ENCODE measurements at regions not wholly inside any gene's neighbourhood (a gene's known extent, or its start where the extent isn't known, plus 50 kb on each side); places are given as distances from the start of the nearest gene placed in this dataset.

DNA sequence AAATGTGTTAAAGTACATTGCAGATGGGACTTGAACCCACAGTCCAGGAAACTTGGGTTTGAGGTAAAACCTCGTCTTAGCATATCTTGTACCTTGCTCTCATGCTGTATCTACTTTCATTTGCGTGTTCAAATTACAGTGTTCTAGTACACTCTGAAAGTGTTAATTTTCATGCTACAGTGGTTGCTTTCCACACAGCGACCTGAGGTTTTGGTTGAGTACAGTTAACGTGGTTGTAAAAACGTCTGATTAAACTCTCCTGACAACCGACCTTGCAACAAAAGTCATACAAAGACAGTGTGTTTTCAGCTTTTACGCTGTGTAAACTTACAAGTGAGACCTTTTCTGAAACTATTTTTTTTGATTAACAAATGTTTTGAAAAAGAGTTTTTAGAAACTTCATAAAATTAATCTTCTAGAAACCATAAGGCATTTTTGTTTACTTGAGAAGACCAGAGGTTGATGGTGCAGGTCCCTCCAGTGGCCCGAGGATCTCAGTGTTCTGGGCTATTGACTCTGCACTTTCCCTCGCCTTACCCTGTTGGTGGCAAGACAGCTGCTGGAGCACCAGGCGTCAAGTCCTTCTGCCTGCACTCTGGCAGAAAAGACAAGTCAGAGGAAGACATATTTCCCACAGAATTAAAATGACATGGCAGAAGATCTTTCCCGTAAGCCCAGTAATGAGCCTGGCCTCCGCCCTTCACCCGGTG lies 334.0 kb downstream of the THBS2 start:
- no peaks in the 10 kb centered on the region for H3K36me3 ChIP-seq (ENCODE audit: insufficient read depth, low read length)
- no peak overlapping the region for H3K9ac ChIP-seq (ENCODE audit: low read depth, low read length)
- no peak for TF ChIP-seq CTCF (IDR thresholded peaks at IDR 0.05; ENCODE audit: borderline replicate concordance, extremely low read depth, low read length, poor library complexity, severe bottlenecking)
- TF ChIP-seq EZH2 (IDR thresholded peaks at IDR 0.05; ENCODE audit: borderline replicate concordance, low read depth, low read length, severe bottlenecking) = no peak
- H3K9me3 ChIP-seq (ENCODE audit: insufficient read depth, low read length, severe bottlenecking) = no peaks in the 10 kb centered on the region
- ATAC-seq (ENCODE audit: insufficient read depth, low read depth) (no peak), DNase-seq (no peak)
- no peak overlapping the region for H3K4me2 ChIP-seq (ENCODE audit: insufficient read depth, low read length)
- no peaks in the 10 kb centered on the region for H3K27me3 ChIP-seq (ENCODE audit: insufficient read depth, low read length, poor library complexity)
- no peaks in the 10 kb centered on the region for H3K4me1 ChIP-seq (ENCODE audit: insufficient read depth, low read length)
- no peaks in the 10 kb centered on the region for H4K20me1 ChIP-seq (ENCODE audit: insufficient read depth, low read length)
- no peak overlapping the region for H3K4me3 ChIP-seq (ENCODE audit: low read depth in 1 of 2, low read length in 2 of 2)
- H3K27ac ChIP-seq (ENCODE audit: low read length) = no peak overlapping the region
- H2AFZ ChIP-seq (ENCODE audit: low read depth, low read length) = no peak overlapping the region
- no peaks in the 10 kb centered on the region for H3K79me2 ChIP-seq (ENCODE audit: insufficient read depth, low read length)

DNA sequence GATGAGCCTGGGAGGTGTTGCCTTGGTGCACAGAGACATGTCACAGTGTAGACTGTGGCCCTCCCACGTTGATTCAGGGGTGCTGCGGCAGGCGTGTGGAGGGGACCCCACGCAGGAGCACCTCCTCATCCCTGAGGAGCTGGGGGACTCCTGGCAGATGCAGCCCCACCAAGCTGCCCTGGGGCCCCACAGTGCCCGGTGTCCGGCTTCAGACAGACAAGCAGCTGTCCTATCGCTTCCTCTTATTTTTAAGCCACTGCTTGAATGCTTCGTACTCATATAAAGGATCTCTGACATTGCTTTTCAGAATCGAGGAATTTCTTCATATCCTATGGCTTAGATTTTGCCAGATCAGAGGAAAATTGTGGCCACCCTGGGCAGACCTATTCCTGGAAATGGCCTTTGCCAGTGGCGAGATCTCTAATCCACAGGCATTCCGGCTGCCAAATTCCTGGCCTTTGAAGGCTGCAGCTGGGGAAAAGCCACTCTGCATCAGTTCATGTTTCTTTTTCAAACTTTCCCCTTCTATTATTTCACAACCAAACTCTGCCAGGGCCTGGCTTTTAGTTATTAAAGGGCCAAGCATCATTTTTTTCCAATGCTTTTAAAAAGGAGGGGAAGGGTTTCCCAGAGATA lies 337.0 kb downstream of the THBS2 start:
- no peak overlapping the region for H3K4me3 ChIP-seq (ENCODE audit: low read depth in 1 of 2, low read length in 2 of 2)
- ATAC-seq (ENCODE audit: insufficient read depth, low read depth) = no peak
- H2AFZ ChIP-seq (ENCODE audit: low read depth, low read length) = no peak overlapping the region
- H3K9me3 ChIP-seq (ENCODE audit: insufficient read depth, low read length, severe bottlenecking) = no peaks in the 10 kb centered on the region
- H3K36me3 ChIP-seq (ENCODE audit: insufficient read depth, low read length) = no peaks in the 10 kb centered on the region
- H3K79me2 ChIP-seq (ENCODE audit: insufficient read depth, low read length) = no peaks in the 10 kb centered on the region
- no peaks in the 10 kb centered on the region for H4K20me1 ChIP-seq (ENCODE audit: insufficient read depth, low read length)
- H3K9ac ChIP-seq (ENCODE audit: low read depth, low read length) = no peak overlapping the region
- TF ChIP-seq CTCF (IDR thresholded peaks at IDR 0.05; ENCODE audit: borderline replicate concordance, extremely low read depth, low read length, poor library complexity, severe bottlenecking) (no peak), EZH2 (IDR thresholded peaks at IDR 0.05; ENCODE audit: borderline replicate concordance, low read depth, low read length, severe bottlenecking) (no peak)
- H3K4me2 ChIP-seq (ENCODE audit: insufficient read depth, low read length) = no peak overlapping the region
- no peak for DNase-seq
- H3K4me1 ChIP-seq (ENCODE audit: insufficient read depth, low read length) = no peaks in the 10 kb centered on the region
- no peak overlapping the region for H3K27ac ChIP-seq (ENCODE audit: low read length)
- no peaks in the 10 kb centered on the region for H3K27me3 ChIP-seq (ENCODE audit: insufficient read depth, low read length, poor library complexity)

DNA sequence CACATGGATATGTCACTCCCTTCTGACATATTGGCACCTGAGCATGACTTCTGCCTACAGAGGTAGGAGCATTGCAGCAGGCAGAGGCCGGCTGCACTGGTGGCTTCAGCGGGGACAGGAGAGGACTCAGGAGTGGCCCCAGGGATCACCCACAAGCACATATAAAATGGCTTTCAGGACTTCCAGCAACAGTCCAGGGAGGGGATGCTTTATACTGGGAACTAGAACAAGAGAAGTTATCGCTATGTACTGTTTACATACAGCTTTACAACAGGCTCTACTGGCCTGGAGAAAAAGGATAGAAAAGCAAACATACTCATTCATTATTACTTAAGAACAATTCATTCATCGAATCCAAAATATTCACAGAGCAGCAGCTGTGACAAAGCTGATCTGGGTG lies 337.8 kb downstream of the THBS2 start:
- Histone ChIP-seq H2AFZ (ENCODE audit: low read depth, low read length) (no peak overlapping the region), H3K4me3 (ENCODE audit: low read depth in 1 of 2, low read length in 2 of 2) (no peak overlapping the region), H3K4me1 (ENCODE audit: insufficient read depth, low read length) (no peaks in the 10 kb centered on the region), H3K27me3 (ENCODE audit: insufficient read depth, low read length, poor library complexity) (no peaks in the 10 kb centered on the region), H3K79me2 (ENCODE audit: insufficient read depth, low read length) (no peaks in the 10 kb centered on the region), H3K36me3 (ENCODE audit: insufficient read depth, low read length) (no peaks in the 10 kb centered on the region), H3K27ac (ENCODE audit: low read length) (no peak overlapping the region), H4K20me1 (ENCODE audit: insufficient read depth, low read length) (no peaks in the 10 kb centered on the region), H3K9me3 (ENCODE audit: insufficient read depth, low read length, severe bottlenecking) (no peaks in the 10 kb centered on the region), H3K4me2 (ENCODE audit: insufficient read depth, low read length) (no peak overlapping the region), H3K9ac (ENCODE audit: low read depth, low read length) (no peak overlapping the region)
- ATAC-seq (ENCODE audit: insufficient read depth, low read depth) = no peak
- DNase-seq = no peak
- TF ChIP-seq EZH2 (IDR thresholded peaks at IDR 0.05; ENCODE audit: borderline replicate concordance, low read depth, low read length, severe bottlenecking) (no peak), CTCF (IDR thresholded peaks at IDR 0.05; ENCODE audit: borderline replicate concordance, extremely low read depth, low read length, poor library complexity, severe bottlenecking) (no peak)
